HL-60 (cell line): ENCODE measurements at regions not wholly inside any gene's neighbourhood (a gene's known extent, or its start where the extent isn't known, plus 50 kb on each side); places are given as distances from the start of the nearest gene placed in this dataset.

Experiments used
- POLR2AphosphoS5 ChIP-seq: IDR thresholded peaks from 2 replicates; pipeline ENCODE4 v1.6.1; 2012; ENCODE audit warnings: low read depth
- REST ChIP-seq: IDR thresholded peaks from 2 replicates; pipeline ENCODE4 v1.6.1; 2012; ENCODE audit warnings: low read depth; ENCODE audit not compliant: insufficient replicate concordance
- TF ChIP-seq, protein P1 (sequence below): IDR thresholded peaks from one replicate; pipeline ENCODE4 v1.5.1; 2011; ENCODE audit warnings: low read length, control low read depth, inconsistent platforms; ENCODE audit not compliant: insufficient read depth

DNA sequence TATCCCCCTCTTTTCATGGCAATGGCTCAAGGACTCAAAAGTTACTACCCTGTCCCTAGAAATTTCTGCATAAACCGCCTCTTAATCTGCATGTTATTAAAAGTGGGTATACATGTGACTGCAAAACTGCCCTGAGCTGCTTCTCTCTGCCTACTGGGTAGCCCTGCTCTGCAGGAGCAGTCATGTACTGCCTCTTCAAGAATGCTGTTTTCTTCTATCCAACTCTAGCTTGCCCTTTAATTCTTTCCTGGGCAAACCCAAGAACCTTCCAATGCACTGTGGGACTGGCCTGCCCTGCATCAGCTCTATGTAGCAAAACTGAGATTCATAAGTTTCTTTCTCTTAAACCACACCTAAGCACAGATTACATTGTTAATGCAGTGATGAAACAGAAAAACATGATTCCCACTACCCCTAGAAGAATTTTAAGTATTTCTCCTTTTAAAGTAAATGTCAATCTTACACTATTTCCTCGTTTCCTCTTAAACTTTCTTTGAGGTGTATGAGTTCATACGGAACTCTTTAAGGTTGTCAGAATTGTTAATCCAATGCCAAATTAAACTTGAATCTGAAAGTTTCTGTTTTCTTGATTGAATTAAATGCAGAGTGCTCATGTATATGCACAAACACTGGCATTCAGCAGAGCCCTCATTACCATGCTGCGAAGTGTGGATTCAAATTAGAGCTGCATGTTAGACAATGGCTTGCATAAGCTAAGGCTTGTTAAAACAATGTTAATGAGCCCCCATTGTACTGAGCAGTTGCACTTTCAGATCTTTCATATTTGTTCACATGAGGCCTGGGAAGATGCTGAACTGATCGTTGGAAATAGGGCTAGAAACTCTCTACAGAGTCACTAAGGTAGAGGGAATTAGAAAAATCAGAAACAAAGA lies 669.9 kb upstream of the PCDH20 start:
- TF ChIP-seq, protein P1, sequence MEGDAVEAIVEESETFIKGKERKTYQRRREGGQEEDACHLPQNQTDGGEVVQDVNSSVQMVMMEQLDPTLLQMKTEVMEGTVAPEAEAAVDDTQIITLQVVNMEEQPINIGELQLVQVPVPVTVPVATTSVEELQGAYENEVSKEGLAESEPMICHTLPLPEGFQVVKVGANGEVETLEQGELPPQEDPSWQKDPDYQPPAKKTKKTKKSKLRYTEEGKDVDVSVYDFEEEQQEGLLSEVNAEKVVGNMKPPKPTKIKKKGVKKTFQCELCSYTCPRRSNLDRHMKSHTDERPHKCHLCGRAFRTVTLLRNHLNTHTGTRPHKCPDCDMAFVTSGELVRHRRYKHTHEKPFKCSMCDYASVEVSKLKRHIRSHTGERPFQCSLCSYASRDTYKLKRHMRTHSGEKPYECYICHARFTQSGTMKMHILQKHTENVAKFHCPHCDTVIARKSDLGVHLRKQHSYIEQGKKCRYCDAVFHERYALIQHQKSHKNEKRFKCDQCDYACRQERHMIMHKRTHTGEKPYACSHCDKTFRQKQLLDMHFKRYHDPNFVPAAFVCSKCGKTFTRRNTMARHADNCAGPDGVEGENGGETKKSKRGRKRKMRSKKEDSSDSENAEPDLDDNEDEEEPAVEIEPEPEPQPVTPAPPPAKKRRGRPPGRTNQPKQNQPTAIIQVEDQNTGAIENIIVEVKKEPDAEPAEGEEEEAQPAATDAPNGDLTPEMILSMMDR, result no peak
- TF ChIP-seq POLR2AphosphoS5 (no peak), REST (no peak)
